NT2/D1 (cell line): ENCODE measurements at regions not wholly inside any gene's neighbourhood (a gene's known extent, or its start where the extent isn't known, plus 50 kb on each side); places are given as distances from the start of the nearest gene placed in this dataset.

ENCODE experiments used
- DNase-seq: peaks from one replicate; pipeline ENCODE4 v3.0.0-alpha.2; 2011; ENCODE audit warnings: low read depth, low spot score
- H3K27me3 ChIP-seq: 2 replicates; pipeline ENCODE4 v1.6.0; 2011; ENCODE audit warnings: mild to moderate bottlenecking; ENCODE audit not compliant: insufficient read length, insufficient read depth
- H3K36me3 ChIP-seq: 2 replicates; pipeline ENCODE4 v1.6.1; 2011; ENCODE audit warnings: mild to moderate bottlenecking, low read length, mixed read lengths; ENCODE audit not compliant: insufficient read depth, insufficient read length
- H3K4me1 ChIP-seq: 2 replicates; pipeline ENCODE4 v1.5.1; 2011; ENCODE audit not compliant: insufficient read depth, insufficient read length
- H3K4me3 ChIP-seq: 2 replicates; pipeline ENCODE4 v1.5.1; 2011; ENCODE audit warnings: low read depth; ENCODE audit not compliant: insufficient read length
- H3K9ac ChIP-seq: 2 replicates; pipeline ENCODE4 v1.6.0; 2011; ENCODE audit warnings: low read depth; ENCODE audit not compliant: insufficient read length
- H3K9me3 ChIP-seq: 2 replicates; pipeline ENCODE4 v1.5.1; 2011; ENCODE audit warnings: mild to moderate bottlenecking, low read length; ENCODE audit not compliant: insufficient read depth
- SUZ12 ChIP-seq: IDR thresholded peaks from 2 replicates; pipeline ENCODE4 v1.6.1; 2011; ENCODE audit not compliant: insufficient read length, insufficient read depth; ENCODE audit errors: extremely low read depth
- YY1 ChIP-seq: IDR thresholded peaks from 2 replicates; pipeline ENCODE4 v1.6.1; 2011; ENCODE audit not compliant: insufficient read length, insufficient read depth
- ZNF274 ChIP-seq: IDR thresholded peaks from 2 replicates; pipeline ENCODE4 v1.6.1; 2011; ENCODE audit warnings: mild to moderate bottlenecking, low read depth, low read length

DNA sequence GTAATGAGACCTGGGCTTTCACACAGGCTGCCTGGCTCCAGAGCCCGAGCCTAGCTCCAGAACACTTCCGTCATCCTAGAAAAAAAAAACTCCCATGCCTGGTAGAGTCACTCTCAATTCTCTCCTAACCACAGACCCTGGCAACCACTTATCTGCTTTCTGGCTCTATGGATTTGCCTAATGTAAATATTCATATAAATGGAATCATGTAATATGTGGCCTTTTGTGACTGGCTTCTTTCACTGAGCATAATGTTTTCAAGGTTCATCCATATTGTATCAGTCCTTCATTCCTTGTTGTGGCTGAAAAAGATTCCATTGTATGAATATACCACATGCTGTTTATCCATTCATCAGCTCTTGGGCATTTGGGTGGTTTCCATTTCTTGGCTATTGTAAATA lies 167.7 kb upstream of the MKLN1 start:
- DNase-seq: no peak
- H3K36me3 ChIP-seq: no peaks in the 10 kb centered on the region
- no peak overlapping the region for H3K9ac ChIP-seq
- no peak overlapping the region for H3K4me3 ChIP-seq
- TF ChIP-seq YY1 (no peak), SUZ12 (no peak), ZNF274 (no peak)
- no peaks in the 10 kb centered on the region for H3K27me3 ChIP-seq
- H3K4me1 ChIP-seq: no peaks in the 10 kb centered on the region
- no peaks in the 10 kb centered on the region for H3K9me3 ChIP-seq

DNA sequence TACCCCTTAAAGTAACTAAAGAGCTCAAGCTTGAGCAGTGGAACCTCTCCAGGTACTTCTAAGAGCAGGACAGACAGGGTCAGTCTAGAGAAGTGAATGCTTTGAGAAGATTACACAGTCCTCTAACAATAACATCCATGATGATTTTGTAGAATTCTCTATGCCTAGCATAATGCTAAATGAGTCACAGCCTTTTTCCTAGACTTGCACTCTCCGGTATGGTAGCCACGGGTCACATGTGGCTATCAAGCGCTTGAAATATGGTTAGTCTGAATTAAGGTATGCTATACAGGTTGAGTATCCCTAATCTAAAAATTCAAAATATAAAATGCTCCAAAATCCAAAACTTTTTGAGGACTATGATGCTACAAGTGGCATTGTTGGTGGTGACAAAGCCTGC lies 166.6 kb upstream of the MKLN1 start:
- Histone ChIP-seq H3K4me1 (no peaks in the 10 kb centered on the region), H3K9me3 (no peaks in the 10 kb centered on the region), H3K4me3 (no peak overlapping the region), H3K36me3 (no peaks in the 10 kb centered on the region), H3K27me3 (no peaks in the 10 kb centered on the region), H3K9ac (no peak overlapping the region)
- no peak for TF ChIP-seq ZNF274
- no peak for TF ChIP-seq YY1
- TF ChIP-seq SUZ12: no peak
- DNase-seq: no peak

DNA sequence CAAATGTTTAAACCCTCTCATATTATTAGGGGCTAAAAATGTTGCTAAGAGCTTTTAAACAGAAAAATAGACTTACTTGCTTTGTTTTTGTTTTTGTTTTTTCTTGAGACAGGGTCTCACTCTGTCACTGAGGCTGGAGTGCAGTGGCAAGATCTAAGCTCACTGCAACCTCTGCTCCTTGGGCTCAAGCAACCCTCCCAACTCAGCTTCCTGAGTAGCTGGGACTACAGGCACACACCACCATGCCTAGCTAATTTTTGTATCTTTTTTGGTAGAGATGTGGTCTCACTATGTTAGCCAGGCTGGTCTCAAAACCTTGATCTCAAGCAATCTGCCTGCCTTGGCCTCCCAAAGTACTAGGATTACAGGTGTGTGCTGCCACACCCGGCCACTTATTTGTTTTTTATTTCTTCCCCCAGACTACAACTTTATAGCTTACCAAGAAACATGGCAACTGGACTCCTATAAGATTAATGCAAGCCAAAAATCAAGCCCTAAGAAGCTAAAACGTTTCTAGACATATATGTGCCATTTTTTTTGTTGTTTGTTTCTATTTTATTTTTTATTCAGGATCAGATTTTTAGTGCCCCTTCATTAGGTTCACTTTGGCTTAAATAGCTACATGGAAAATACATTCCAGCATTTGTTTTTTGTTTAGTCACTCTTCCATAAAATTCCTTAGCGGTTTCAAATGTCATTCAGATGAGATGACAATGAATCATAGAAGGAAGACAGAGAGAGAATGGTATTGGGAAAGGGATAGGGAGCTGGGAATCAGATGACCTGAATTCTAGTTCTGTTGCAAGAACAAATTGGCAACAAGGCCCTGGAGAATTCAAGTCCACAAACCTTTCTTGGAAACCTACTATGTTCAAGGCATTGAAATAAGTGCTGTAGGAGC lies 163.4 kb upstream of the MKLN1 start:
- Histone ChIP-seq H3K4me3 (no peak overlapping the region), H3K27me3 (no peaks in the 10 kb centered on the region), H3K9ac (no peak overlapping the region), H3K36me3 (no peaks in the 10 kb centered on the region), H3K4me1 (no peaks in the 10 kb centered on the region), H3K9me3 (no peaks in the 10 kb centered on the region)
- DNase-seq: no peak
- TF ChIP-seq YY1 (no peak), ZNF274 (no peak), SUZ12 (no peak)

DNA sequence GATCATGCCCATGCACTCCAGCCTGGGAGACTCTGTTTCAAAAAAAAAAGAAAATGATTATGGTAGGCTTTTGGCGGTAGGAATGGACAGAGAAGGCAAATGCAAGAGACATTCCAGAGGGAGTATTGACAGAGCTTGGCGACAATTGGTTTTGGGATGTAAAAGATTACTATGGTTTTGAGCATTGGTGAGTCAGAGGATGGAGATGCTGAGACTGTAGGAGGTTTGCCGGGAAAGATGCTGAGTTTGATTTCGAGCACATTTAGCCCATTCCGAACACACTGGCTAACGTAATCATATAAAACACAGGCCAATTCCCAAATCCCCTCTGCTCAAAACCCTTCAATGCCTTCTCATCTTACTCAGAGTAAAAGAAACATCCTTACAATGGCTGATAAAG lies 161.6 kb upstream of the MKLN1 start:
- H3K4me3 ChIP-seq: no peak overlapping the region
- TF ChIP-seq SUZ12 (no peak), YY1 (no peak), ZNF274 (no peak)
- H3K36me3 ChIP-seq: no peaks in the 10 kb centered on the region
- no peaks in the 10 kb centered on the region for H3K27me3 ChIP-seq
- H3K9me3 ChIP-seq: no peaks in the 10 kb centered on the region
- no peak overlapping the region for H3K9ac ChIP-seq
- no peaks in the 10 kb centered on the region for H3K4me1 ChIP-seq
- DNase-seq: no peak

DNA sequence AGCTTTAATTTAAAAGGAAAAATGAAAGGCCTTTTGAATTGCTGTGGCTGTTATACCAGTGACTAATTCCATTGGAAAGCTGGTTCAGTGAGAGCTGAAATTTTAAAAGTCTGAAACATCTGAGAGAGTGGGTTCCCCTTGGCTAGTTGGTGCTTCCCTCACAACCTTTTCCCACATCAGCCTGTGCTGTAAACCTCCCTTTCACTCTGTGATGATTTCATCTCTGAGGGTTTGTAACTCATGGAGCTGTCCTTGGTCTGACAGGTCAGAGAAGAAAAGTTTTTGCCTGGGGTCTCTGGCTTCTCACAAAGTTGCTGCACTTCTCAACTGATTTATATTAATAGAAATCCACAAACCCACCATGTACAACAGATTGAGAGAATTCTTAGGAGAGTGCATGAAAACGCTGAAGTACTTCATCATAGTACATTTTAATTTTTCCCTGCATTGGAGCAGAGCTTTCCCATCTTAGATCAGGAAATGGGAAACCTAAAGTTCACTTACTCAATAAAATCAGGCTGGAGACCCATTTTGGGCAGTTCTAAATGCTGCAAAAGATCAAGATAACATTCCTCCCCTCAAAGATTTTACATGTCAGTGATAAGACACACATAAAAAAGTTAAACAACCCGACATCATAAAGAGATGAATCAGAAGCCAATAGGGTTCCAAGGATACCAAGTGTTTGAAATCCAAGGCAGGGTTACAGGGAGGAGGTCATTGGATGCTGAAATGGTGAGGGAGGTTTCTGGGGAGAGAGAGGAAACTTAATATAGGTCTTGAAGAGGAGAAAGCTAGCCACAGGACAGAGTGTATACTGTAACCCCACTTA lies 157.0 kb upstream of the MKLN1 start:
- Histone ChIP-seq H3K9ac (no peak overlapping the region), H3K27me3 (no peaks in the 10 kb centered on the region), H3K4me1 (no peaks in the 10 kb centered on the region), H3K36me3 (no peaks in the 10 kb centered on the region), H3K4me3 (no peak overlapping the region), H3K9me3 (no peaks in the 10 kb centered on the region)
- TF ChIP-seq ZNF274 (no peak), YY1 (no peak), SUZ12 (no peak)
- no peak for DNase-seq

DNA sequence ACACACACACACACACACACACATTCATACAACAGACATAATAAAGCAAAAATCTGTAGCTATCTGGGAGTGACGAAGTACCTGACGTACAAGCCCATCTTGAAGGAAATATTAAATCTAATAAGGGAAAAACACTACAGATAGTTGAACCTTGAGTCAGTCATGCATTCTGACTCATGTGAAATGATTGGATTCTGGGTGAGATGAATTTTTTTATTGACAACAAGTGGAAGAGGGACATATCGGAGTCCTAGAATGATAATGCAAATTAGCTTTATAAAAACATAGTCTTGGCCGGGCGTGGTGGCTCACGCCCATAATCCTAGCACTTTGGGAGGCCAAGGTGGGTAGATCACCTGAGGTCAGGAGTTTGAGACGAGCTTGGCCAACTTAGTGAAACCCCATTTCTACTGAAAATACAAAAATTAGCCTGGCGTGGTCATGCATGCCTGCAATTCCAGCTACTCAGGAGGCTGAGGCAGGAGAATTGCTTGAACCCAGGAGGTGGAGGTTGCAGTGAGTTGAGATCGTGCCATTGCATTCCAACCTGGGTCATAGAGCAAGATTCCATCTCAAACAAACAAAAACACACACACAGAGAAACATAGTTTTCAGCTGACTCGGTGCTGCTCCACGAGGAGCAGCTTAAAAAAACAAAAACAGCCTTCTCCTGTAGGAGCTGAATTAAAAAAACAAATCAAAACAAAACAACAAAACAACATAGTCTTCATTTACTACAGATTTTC lies 154.4 kb upstream of the MKLN1 start:
- DNase-seq: no peak
- H3K9ac ChIP-seq: no peak overlapping the region
- no peaks in the 10 kb centered on the region for H3K9me3 ChIP-seq

DNA sequence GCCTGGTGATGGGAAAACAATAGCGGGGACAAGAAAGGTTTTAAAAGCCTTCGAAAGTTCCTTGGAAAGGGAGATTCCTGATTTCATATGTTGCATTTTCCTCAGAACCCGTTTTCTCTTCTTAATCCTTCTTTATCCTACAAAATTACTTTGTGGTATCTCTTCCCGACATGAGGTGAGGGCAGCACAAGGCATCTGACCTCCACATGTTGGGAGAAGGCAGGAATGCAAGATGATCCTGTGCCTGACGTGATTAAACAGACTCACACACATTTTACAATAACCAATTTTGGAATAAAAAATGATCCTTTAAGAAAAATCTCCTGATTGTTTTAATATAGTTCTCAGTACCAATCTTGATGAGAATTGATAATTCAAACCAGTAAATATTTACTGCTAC lies 153.3 kb upstream of the MKLN1 start:
- H3K4me1 ChIP-seq: no peaks in the 10 kb centered on the region
- no peaks in the 10 kb centered on the region for H3K27me3 ChIP-seq
- DNase-seq: no peak
- no peaks in the 10 kb centered on the region for H3K9me3 ChIP-seq
- no peaks in the 10 kb centered on the region for H3K36me3 ChIP-seq
- no peak overlapping the region for H3K9ac ChIP-seq
- no peak overlapping the region for H3K4me3 ChIP-seq
- no peak for TF ChIP-seq YY1
- no peak for TF ChIP-seq ZNF274
- no peak for TF ChIP-seq SUZ12

More for the DNA sequence above, 154.4 kb upstream of the MKLN1 start:
- Histone ChIP-seq H3K4me1 (no peaks in the 10 kb centered on the region), H3K36me3 (no peaks in the 10 kb centered on the region), H3K27me3 (no peaks in the 10 kb centered on the region), H3K4me3 (no peak overlapping the region)
- no peak for TF ChIP-seq YY1
- TF ChIP-seq SUZ12: no peak
- no peak for TF ChIP-seq ZNF274
